ENCODE measurements at regions not wholly inside any gene's neighbourhood (a gene's known extent, or its start where the extent isn't known, plus 50 kb on each side); places are given as distances from the start of the nearest gene placed in this dataset.

- no peak for DNase-seq
Observed at GRCh38 chr6:92589996-92590395, 829.4 kb downstream of the EPHA7 start.

GRCh38 chr6:92588148-92588547 is 831.2 kb downstream of the EPHA7 start:
- no peak for DNase-seq

GRCh38 chr6:92587525-92587924 is 831.8 kb downstream of the EPHA7 start:
- no peak for DNase-seq

GRCh38 chr6:92586236-92586977 is 833.0 kb downstream of the EPHA7 start:
- DNase-seq: no peak

GRCh38 chr6:92582211-92582610 is 837.1 kb downstream of the EPHA7 start:
- DNase-seq: no peak

GRCh38 chr6:92577077-92577719 is 842.2 kb downstream of the EPHA7 start:
- no peak for DNase-seq

- no peak for DNase-seq
Observed at GRCh38 chr6:92568541-92568940, 850.8 kb downstream of the EPHA7 start.

- no peak for DNase-seq
Observed at GRCh38 chr6:92566632-92567031, 852.7 kb downstream of the EPHA7 start.

GRCh38 chr6:92564376-92564775 is 855.0 kb downstream of the EPHA7 start:
- no peak for DNase-seq

GRCh38 chr6:92559611-92560010 is 859.7 kb downstream of the EPHA7 start:
- no peak for DNase-seq

- peak; percentile 23 for DNase-seq
Observed at GRCh38 chr6:92559003-92559402, 860.4 kb downstream of the EPHA7 start.

- DNase-seq: no peak
Observed at GRCh38 chr6:92550501-92550900, 868.9 kb downstream of the EPHA7 start.

- no peak for DNase-seq
Observed at GRCh38 chr6:92545861-92546260, 873.5 kb downstream of the EPHA7 start.

- no peak for DNase-seq
Observed at GRCh38 chr6:92541448-92542060, 877.8 kb downstream of the EPHA7 start.

GRCh38 chr6:92538926-92539325 is 880.4 kb downstream of the EPHA7 start:
- no peak for DNase-seq

GRCh38 chr6:92538275-92538674 is 881.1 kb downstream of the EPHA7 start:
- no peak for DNase-seq

GRCh38 chr6:92534109-92534508 is 885.2 kb downstream of the EPHA7 start:
- no peak for DNase-seq

- DNase-seq: no peak
Observed at GRCh38 chr6:92522589-92522988, 896.8 kb downstream of the EPHA7 start.

- no peak for DNase-seq
Observed at GRCh38 chr6:92521553-92521952, 897.8 kb downstream of the EPHA7 start.

GRCh38 chr6:92510137-92510536 is 909.2 kb downstream of the EPHA7 start:
- no peak for DNase-seq

GRCh38 chr6:92507552-92507951 is 911.8 kb downstream of the EPHA7 start:
- no peak for DNase-seq

- no peak for DNase-seq
Observed at GRCh38 chr6:92504509-92504908, 914.9 kb downstream of the EPHA7 start.

- no peak for DNase-seq
Observed at GRCh38 chr6:92497281-92497680, 922.1 kb downstream of the EPHA7 start.

- DNase-seq: no peak
Observed at GRCh38 chr6:92496527-92496926, 922.8 kb downstream of the EPHA7 start.

All from NCI-H510A treated with DMSO at 0.1 percent for 48 hours (cell line).